HG02852 (cell line): ENCODE measurements at regions not wholly inside any gene's neighbourhood (a gene's known extent, or its start where the extent isn't known, plus 50 kb on each side); places are given as distances from the start of the nearest gene placed in this dataset.
A peak's percentile ranks its signal among the peaks of the same experiment; 100 is the strongest.

ENCODE experiments used
- ATAC-seq: cut with Tn5 transposase; IDR thresholded peaks from one replicate; pipeline ENCODE4 v1.9.1; 2021; ENCODE audit warnings: mild to moderate bottlenecking, moderate library complexity; ENCODE audit not compliant: unreplicated experiment

- ATAC-seq, result peak; percentile 57
These were observed 72.9 kb upstream of the VRK2 start for GRCh38 chr2:57973621-57974186.

- ATAC-seq, result no peak
These were observed 67.4 kb upstream of the VRK2 start for GRCh38 chr2:57979158-57979557.

GRCh38 chr2:57981083-57981768 lies 65.4 kb upstream of the VRK2 start:
- no peak for ATAC-seq

GRCh38 chr2:57987835-57988573 lies 58.6 kb upstream of the VRK2 start:
- ATAC-seq, result peak; percentile 43

- peak; percentile 86 for ATAC-seq
These were observed 56.4 kb upstream of the VRK2 start for GRCh38 chr2:57990118-57990725.
